ENCODE measurements at regions not wholly inside any gene's neighbourhood (a gene's known extent, or its start where the extent isn't known, plus 50 kb on each side); places are given as distances from the start of the nearest gene placed in this dataset.
"Not testable (repeated sequence)": the region's sequence is repeated elsewhere in the genome, so short reads cannot be mapped to it uniquely, and the experiment has no call there.

DNA sequence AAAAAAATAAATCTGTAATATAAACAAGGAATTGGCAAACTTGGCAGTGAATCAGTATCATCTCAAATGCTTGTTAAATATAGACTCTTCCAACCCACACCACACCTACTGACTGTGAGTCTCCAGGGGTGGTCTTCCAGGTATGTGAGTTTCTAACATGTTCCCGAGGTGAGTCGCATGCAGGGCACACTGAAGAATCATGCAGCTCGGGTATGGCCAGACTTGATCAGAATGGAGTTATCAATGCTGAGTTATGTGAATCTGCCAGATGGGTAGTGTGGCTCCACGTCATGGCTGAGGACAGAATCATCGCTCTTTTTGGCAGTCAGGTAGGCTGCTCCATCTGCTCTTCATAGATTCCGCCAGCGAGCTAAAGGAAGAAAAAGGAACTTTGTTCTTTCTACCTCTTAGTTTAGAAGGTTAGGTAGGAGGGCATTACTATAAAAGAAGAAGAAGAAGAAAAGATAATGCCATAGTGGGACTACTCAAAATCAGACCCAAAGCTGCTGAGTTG is 1279.7 kb upstream of the ZEB2 start:
- Histone ChIP-seq H3K9me3 (no peaks in the 10 kb centered on the region), H3K27me3 (no peaks in the 10 kb centered on the region), H3K4me1 (no peaks in the 10 kb centered on the region), H3K27ac (no peak overlapping the region), H3K36me3 (no peaks in the 10 kb centered on the region), H3K4me3 (no peak overlapping the region)
- TF ChIP-seq POLR2AphosphoS5 (IDR thresholded peaks at IDR 0.05): no peak
- TF ChIP-seq, protein P1, sequence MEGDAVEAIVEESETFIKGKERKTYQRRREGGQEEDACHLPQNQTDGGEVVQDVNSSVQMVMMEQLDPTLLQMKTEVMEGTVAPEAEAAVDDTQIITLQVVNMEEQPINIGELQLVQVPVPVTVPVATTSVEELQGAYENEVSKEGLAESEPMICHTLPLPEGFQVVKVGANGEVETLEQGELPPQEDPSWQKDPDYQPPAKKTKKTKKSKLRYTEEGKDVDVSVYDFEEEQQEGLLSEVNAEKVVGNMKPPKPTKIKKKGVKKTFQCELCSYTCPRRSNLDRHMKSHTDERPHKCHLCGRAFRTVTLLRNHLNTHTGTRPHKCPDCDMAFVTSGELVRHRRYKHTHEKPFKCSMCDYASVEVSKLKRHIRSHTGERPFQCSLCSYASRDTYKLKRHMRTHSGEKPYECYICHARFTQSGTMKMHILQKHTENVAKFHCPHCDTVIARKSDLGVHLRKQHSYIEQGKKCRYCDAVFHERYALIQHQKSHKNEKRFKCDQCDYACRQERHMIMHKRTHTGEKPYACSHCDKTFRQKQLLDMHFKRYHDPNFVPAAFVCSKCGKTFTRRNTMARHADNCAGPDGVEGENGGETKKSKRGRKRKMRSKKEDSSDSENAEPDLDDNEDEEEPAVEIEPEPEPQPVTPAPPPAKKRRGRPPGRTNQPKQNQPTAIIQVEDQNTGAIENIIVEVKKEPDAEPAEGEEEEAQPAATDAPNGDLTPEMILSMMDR (IDR thresholded peaks at IDR 0.05): no peak
- DNase-seq (ENCODE audit: low spot score in 2 of 2): no peak
- intact Hi-C loops (cut with DNase I; ENCODE audit: low total_unique reads): no loop called here

DNA sequence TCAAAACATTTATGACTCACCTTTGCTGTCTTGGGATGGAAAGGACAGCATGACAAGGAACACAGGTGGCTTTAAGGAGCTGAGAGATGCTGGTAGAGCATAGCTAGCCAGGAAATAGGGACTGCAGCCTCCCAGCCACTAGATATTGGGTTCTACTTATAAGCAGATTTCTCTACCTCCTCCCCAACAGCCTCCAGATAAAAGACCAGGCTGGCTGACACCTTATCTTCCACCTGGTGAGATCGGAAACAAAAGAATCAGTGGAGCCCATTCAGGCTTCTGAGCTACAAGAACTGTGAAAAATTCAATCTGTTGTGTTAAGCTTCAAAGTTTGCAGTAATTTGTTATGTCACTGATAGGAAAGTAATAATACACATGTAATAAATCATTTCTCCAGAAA is 1278.5 kb upstream of the ZEB2 start:
- Histone ChIP-seq H3K9me3 (no peaks in the 10 kb centered on the region), H3K4me3 (no peak overlapping the region), H3K27me3 (no peaks in the 10 kb centered on the region), H3K27ac (no peak overlapping the region), H3K4me1 (no peaks in the 10 kb centered on the region), H3K36me3 (no peaks in the 10 kb centered on the region)
- DNase-seq (ENCODE audit: low spot score in 2 of 2): no peak
- intact Hi-C loops (cut with DNase I; ENCODE audit: low total_unique reads): no loop called here
- no peak for TF ChIP-seq POLR2AphosphoS5 (IDR thresholded peaks at IDR 0.05)
- TF ChIP-seq POLR2A (IDR thresholded peaks at IDR 0.05): no peak
- TF ChIP-seq, protein P1 (IDR thresholded peaks at IDR 0.05): no peak

DNA sequence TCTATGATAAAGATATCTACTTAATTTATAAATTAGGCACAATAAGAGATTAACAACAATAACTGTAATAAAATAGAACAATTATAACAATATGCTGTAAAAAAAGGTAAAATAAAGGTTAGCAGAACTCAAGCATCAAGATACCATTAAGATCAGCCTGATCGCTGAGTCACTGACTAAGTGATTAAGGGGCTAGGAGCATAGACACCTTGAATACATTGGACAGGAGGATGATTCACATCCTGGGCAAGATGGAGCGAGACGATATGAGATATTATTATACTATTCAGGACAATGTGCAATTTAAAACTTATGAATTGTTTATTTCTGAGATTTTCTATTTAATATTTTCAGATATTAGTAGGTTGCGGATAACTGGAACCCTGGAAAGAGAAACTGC is 1277.8 kb upstream of the ZEB2 start:
- Histone ChIP-seq H3K4me1 (no peaks in the 10 kb centered on the region), H3K27ac (no peak overlapping the region), H3K27me3 (no peaks in the 10 kb centered on the region), H3K9me3 (no peaks in the 10 kb centered on the region), H3K4me3 (no peak overlapping the region), H3K36me3 (no peaks in the 10 kb centered on the region)
- TF ChIP-seq POLR2A (IDR thresholded peaks at IDR 0.05) (no peak), POLR2AphosphoS5 (IDR thresholded peaks at IDR 0.05) (no peak)
- TF ChIP-seq, protein P1 (IDR thresholded peaks at IDR 0.05): no peak
- no peak for DNase-seq (ENCODE audit: low spot score in 2 of 2)
- intact Hi-C loops (cut with DNase I; ENCODE audit: low total_unique reads): no loop called here

DNA sequence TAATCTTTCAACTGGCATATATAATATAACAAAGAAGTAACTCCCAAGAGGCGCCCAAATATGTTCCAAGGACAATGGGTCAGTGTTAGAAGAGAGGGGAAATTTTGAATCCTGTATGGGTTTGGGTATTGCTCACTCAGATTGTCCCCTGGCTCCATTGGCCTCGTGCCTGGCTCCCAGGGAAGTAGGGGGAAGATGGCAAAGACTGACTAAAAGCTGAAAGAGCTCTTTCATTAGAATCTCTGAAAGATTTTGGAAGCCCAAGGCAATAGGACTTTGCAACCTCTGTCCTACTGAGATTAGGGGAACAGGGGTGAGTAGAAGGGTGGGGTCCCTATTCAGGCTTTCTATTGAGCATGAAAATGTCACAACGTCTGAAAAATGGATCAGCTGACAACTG is 1272.8 kb upstream of the ZEB2 start:
- no peak for DNase-seq (ENCODE audit: low spot score in 2 of 2)
- Histone ChIP-seq H3K27ac (no peak overlapping the region), H3K4me1 (no peaks in the 10 kb centered on the region), H3K36me3 (no peaks in the 10 kb centered on the region), H3K27me3 (no peaks in the 10 kb centered on the region), H3K4me3 (no peak overlapping the region), H3K9me3 (no peaks in the 10 kb centered on the region)
- TF ChIP-seq POLR2AphosphoS5 (IDR thresholded peaks at IDR 0.05) (no peak), POLR2A (IDR thresholded peaks at IDR 0.05) (no peak)
- TF ChIP-seq, protein P1 (IDR thresholded peaks at IDR 0.05): no peak
- intact Hi-C loops (cut with DNase I; ENCODE audit: low total_unique reads): no loop called here

DNA sequence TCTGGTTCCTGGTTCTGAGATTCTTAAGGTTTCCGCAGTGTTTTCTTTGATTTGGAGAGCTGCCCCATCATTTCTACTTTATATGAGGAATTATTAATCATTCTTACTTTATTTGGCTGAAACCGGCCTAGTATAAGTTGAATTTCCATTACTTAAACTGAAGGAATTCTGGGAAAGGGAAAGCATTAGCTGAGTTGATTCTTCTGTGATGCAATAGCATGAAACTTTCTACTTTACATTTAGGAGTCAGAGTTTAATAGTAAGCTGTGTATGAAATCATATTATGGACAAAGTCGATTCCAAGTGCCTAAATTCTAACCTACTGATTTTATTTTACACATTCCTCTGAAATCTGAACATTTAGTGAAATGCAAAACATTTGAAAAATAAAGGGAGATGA is 1269.7 kb upstream of the ZEB2 start:
- Histone ChIP-seq H3K4me3 (no peak overlapping the region), H3K27ac (no peak overlapping the region), H3K27me3 (no peaks in the 10 kb centered on the region), H3K36me3 (no peaks in the 10 kb centered on the region), H3K9me3 (no peaks in the 10 kb centered on the region), H3K4me1 (no peaks in the 10 kb centered on the region)
- no peak for DNase-seq (ENCODE audit: low spot score in 2 of 2)
- intact Hi-C loops (cut with DNase I; ENCODE audit: low total_unique reads): no loop called here
- TF ChIP-seq, protein P1 (IDR thresholded peaks at IDR 0.05): no peak
- TF ChIP-seq POLR2A (IDR thresholded peaks at IDR 0.05) (no peak), POLR2AphosphoS5 (IDR thresholded peaks at IDR 0.05) (no peak)

DNA sequence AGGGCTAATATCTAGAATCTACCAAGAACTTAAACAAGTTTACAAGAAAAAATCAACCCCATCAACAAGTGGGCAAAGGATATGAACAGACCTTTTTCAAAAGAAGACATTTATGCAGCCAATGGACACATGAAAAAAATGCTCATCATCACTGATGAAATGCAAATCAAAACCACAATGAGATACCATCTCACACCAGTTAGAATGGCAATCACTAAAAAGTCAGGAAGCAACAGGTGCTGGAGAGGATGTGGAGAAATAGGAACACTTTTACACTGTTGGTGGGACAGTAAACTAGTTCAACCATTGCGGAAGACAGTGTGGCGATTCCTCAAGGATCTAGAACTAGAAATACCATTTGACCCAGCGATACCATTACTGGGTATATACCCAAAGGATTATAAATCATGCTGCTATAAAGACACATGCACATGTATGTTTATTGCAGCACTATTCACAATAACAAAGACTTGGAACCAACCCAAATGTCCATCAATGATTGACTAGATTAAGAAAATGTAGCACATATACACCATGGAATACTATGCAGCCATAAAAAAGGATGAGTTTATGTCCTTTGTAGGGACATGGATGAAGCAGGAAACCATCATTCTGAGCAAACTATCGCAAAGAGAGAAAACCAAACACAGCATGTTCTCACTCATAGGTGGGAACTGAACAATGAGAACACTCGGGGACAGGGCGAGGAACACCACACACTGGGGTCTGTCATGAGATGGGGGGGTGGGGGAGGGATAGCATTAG is 1267.9 kb upstream of the ZEB2 start:
- H3K4me1 ChIP-seq; H3K27ac ChIP-seq; DNase-seq (ENCODE audit: low spot score in 2 of 2); H3K27me3 ChIP-seq; intact Hi-C loops (cut with DNase I; ENCODE audit: low total_unique reads); H3K9me3 ChIP-seq; H3K36me3 ChIP-seq; H3K4me3 ChIP-seq: not testable (repeated sequence)

DNA sequence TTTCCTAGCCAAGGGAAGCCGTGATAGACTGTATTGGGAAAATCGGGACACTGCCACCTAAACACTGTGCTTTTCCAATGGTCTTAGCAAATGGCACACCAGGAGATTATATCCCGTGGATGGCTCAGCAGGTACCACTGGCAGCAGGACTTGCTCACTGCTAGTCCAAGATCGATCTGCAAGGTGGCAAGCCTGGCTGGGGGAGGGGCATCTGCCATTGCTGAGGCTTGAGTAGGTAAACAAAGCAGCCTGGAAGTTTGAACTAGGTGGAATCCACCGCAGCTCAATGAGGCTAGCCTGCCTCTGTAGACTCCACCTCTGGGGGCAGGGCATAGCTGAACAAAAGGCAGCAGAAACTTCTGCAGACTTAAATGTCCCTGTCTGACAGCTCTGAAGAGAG is 1262.7 kb upstream of the ZEB2 start:
- H3K27me3 ChIP-seq; H3K4me3 ChIP-seq; H3K36me3 ChIP-seq; intact Hi-C loops (cut with DNase I; ENCODE audit: low total_unique reads); DNase-seq (ENCODE audit: low spot score in 2 of 2); H3K4me1 ChIP-seq; H3K9me3 ChIP-seq; H3K27ac ChIP-seq: not testable (repeated sequence)
